C1 segment of cervical spinal cord (tissue), 14 donors: ENCODE measurements at regions not wholly inside any gene's neighbourhood (a gene's known extent, or its start where the extent isn't known, plus 50 kb on each side); places are given as distances from the start of the nearest gene placed in this dataset.

Source experiments
- DNase-seq, 14 donors: peaks; one replicate each; lab custom pipeline; 2025; lab: John Stamatoyannopoulos, UW

DNA sequence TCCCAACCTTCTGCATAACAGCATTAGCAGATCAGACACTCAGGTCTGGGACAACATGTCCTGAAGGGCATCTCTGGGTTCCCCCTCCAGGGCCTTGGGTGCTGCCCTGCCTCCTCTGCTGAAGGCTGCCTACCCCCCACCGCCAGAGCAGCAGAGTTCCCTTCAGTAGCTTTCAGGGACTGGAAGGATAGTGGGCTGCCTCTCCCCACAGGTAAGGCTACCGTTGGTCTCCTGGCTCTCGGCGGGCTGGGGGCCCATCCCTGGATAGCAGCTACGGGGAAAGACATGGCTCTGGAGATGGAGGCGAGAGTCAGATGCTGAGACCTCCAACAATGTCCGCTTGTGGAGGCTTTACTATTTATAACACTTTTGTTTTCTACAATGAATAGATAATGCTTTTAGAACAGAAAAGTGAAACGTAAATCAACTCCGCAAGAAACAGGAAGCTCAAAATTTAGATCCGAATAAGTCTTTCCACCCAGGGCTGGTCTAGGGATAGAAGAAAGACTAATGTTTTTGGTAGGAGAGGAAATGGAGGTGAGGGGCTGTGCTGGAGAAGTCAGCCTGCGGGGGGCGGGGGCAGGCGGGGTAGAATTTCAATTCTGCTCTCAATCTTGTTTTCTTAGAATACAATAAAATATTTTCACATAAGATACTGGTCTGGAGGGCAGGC lies 58.4 kb downstream of the ARL4C start:
- DNase-seq, result no peak

DNA sequence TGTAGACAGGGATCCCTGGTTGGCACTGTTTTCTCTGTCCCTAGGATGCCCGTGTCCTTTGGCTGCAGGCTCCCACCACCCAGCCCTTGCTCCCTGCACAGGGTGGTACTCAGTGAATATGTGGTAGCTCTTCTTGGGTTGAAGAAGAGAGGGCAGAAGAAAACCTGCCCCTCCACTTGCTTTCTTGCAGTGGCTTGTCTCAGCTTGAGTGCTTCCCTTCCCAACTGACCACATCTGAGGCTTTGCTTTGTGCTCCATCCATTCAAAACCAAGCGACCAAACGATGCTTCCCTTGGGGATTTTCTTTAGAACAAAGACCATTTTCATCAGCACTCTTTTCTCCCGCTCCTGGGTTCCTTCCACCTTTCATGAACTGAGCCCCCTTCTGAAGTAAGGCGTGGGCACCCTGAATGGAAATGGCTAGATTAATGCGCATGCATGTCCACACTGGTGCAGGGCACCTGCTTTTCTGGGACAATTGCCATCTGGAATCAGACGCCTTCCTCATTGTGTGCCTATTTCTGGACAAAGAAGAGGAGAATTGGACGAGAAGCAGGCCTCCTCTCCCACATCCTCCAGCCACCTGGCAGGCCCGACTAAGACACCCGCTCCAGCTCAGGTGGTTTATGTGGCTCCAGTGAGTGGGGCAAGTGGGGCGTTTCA lies 59.1 kb downstream of the ARL4C start:
- peak in 4 of 14 donors; percentile 16 to 98 (median 32) for DNase-seq

DNA sequence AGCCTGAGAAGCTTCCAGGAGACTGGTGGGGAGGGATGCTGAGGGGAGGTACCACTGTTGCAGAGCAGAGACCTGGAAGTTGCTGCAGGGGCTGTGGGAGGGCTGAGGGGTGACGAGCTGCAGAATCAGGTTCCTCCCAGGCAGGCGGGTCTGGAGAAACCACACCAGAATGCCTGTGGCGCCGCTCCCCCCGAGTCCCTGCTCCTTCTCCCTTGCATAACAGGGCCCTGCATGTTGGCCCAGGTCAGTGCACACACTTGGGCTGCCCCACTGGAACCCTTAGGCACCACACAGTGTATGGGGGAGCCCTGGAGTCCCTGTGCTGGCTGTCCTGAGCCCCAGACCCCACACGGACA lies 60.4 kb downstream of the ARL4C start:
- DNase-seq, result no peak

GRCh38 chr2:234435836-234436481 lies 60.9 kb downstream of the ARL4C start:
- peak in 1 of 14 donors; percentile 95 for DNase-seq

DNA sequence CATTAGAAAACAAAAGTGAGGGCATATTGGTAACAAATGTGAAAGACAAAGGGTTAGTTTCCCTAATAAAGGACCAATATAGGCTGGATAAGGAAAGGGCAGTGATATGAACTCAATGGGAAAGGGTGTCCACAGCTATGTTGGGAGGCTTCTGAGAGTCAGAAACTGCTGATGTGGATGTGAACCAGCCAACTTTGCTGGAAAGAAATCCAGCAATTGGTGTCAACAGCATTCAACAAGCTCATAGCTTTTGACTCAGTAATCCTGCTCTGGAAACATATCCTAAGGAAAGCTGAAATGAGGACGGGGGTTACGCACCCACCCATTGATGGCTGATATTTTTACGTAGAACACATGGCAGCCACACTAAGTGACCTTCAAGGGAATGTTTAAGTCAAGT lies 63.7 kb downstream of the ARL4C start:
- no peak for DNase-seq

DNA sequence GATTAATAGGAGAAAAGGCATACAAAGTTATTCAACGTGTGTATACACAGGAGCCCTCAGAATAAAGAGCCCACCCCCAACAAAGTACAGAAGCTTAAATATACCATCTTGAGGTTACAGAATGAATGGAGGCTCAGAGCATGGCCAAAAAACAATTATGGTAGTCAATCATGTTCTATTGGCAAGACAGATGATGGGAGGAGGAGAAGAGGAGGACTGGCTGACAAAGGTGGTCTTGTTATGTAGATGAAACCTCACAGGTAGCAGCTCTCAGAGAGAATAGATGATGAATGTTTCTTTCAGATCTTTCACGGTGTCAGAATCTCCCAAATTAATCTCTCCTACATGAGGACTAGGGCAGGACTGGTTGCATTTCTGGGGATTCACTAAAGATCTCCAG lies 66.0 kb downstream of the ARL4C start:
- DNase-seq, result no peak

DNA sequence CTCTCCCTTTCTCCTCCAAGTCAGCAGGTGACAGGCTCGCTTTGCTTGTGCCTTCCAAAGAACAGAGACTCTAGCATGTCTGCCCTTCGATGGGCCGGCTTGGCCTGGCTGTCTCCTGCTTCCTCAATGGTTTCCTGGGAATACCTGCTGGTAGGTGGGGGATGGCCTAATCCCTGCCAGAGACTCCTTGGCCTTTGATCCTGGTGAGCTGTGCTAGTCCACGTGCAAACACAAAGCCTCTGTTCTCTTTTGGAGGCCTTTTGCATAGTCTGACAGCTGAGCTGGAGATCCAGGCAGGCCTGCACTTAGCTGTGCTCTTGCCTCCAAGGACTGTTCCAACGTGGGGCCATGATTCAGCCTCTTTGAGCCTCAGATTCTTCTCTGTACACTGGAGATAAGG lies 67.6 kb downstream of the ARL4C start:
- no peak for DNase-seq

- DNase-seq, result no peak
Observed at GRCh38 chr2:234427081-234428061, 69.5 kb downstream of the ARL4C start.

DNA sequence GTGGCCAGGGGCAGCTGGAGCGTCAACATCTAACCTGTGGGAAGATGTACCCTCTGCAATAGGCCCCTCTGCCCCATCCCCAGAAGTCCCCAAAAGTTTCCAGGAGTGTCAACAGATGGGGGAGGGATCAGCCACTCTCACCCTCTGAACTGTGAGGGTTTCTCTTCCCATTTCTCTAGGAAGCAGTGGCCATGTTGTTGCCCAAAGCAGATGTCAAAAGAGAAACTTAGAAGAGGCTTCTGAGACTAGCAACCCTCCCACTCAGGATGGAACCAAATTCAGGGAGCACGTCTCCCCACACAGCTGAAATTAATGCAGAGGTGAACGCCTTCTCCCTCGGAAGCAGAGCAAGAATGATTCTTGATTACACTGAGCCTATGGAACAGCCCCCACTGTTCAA lies 70.3 kb downstream of the ARL4C start:
- DNase-seq, result no peak

GRCh38 chr2:234425639-234426603 lies 71.0 kb downstream of the ARL4C start:
- DNase-seq, result no peak

GRCh38 chr2:234423884-234424283 lies 73.0 kb downstream of the ARL4C start:
- DNase-seq, result no peak

- DNase-seq, result no peak
Observed at GRCh38 chr2:234422981-234423431, 73.9 kb downstream of the ARL4C start.

GRCh38 chr2:234422273-234422732 lies 74.6 kb downstream of the ARL4C start:
- no peak for DNase-seq

DNA sequence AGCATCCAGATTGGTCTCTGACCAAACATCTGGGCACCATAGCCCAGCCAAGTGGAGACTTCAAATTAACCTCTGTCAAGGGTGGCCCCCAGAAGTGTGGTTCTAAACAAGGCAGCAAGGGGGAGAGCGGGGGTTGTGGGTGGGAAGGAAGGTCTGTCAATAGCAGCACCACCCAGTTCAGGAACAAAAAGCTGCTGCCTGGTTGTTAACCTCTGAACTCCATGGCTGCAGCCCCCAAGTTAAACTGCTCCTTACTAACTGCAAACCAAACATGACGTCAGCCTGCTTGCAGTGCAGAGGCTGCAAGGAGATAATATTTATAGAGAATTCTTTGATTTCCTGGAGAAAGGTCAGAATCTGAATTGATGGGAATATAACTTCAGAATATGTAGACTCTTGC lies 76.5 kb downstream of the ARL4C start:
- no peak for DNase-seq

GRCh38 chr2:234419726-234420125 lies 77.2 kb downstream of the ARL4C start:
- no peak for DNase-seq

- DNase-seq, result no peak
Observed at GRCh38 chr2:234415706-234416105, 81.2 kb downstream of the ARL4C start.

GRCh38 chr2:234414596-234414995 lies 82.3 kb downstream of the ARL4C start:
- DNase-seq, result no peak

DNA sequence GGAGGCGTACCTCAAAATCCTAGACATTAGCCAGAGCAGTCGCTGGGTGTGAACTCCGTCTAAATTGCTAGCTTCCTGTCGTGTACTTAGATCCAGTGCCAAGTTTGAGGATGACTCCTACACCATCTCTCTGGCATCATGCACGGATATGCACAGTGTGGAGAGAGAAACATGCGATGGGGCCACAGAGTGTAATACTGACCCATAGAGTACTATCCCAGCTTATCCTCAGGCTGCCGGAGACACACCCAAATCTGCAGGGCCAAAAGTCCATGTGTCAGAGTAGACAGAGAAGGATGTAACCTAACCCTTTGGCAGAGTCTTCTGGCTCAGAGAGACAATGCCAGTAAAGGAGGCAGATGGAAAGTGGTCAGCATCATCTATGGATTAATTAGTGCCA lies 84.2 kb downstream of the ARL4C start:
- peak in 1 of 14 donors; percentile 49 for DNase-seq

DNA sequence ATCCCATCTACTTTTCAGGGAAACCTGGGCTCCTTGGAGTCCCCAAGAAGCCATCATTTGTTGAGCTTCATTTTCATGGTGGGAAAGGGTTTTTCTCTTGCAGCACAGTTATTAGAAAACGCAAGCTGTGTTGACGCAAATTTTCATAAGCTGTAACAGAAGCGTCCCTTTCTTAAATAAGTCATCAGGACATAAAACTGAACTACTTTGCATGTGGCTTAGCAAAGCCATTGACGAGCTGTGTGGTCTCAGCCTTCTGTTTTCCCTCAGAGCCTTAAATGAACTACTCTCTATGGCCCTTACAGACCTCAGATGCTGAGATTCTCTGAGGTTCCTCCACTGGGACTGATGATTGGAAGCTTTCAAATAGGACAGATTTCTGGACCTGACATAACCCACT lies 85.1 kb downstream of the ARL4C start:
- DNase-seq, result no peak

GRCh38 chr2:234410526-234410925 lies 86.4 kb downstream of the ARL4C start:
- DNase-seq, result no peak
